ENCODE measurements at regions not wholly inside any gene's neighbourhood (a gene's known extent, or its start where the extent isn't known, plus 50 kb on each side); places are given as distances from the start of the nearest gene placed in this dataset.

DNA sequence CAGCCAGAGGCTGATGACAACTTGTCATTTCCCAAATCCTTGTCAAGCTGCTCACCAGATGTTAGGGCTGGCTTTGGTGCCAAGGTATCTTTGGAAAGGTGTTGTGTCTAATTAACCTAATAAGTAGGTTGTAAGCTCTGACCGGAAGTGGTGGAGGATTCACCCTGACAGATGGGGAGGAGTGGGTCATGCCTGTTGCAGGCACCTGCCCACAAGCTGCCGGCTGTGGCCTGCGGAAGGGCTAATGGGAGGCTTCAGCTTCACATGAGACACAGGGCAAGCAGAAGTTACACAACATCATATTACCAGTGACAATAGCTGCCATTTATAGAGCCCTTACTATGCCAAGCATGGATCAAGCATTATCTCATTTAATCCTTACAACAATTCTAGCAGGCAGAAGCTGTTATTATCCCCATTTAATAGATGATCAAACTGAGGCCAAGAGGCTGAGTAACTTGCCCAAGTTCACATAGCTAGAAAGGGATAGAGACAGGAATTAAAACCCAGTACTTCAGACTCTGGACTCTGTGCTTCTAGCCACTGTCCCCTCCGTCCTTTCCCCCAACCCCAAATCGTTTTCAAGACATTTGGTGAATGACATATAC lies 63.1 kb upstream of the DUSP5 start:
- TF ChIP-seq, protein P1, sequence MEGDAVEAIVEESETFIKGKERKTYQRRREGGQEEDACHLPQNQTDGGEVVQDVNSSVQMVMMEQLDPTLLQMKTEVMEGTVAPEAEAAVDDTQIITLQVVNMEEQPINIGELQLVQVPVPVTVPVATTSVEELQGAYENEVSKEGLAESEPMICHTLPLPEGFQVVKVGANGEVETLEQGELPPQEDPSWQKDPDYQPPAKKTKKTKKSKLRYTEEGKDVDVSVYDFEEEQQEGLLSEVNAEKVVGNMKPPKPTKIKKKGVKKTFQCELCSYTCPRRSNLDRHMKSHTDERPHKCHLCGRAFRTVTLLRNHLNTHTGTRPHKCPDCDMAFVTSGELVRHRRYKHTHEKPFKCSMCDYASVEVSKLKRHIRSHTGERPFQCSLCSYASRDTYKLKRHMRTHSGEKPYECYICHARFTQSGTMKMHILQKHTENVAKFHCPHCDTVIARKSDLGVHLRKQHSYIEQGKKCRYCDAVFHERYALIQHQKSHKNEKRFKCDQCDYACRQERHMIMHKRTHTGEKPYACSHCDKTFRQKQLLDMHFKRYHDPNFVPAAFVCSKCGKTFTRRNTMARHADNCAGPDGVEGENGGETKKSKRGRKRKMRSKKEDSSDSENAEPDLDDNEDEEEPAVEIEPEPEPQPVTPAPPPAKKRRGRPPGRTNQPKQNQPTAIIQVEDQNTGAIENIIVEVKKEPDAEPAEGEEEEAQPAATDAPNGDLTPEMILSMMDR (IDR thresholded peaks at IDR 0.05; ENCODE audit: low read depth, low read length, missing input control), result no peak
- TF ChIP-seq RAD21 (IDR thresholded peaks at IDR 0.05), result no peak
- TF ChIP-seq JUND (IDR thresholded peaks at IDR 0.05), result no peak

Measured in liver (tissue), 3 donors.